Astrocyte (in vitro differentiated cells and primary cell): ENCODE measurements at regions not wholly inside any gene's neighbourhood (a gene's known extent, or its start where the extent isn't known, plus 50 kb on each side); places are given as distances from the start of the nearest gene placed in this dataset.

ENCODE experiments used
- DNase-seq: peaks from one replicate; pipeline ENCODE4 v3.0.0-alpha.2; 2010; ENCODE audit warnings: low read depth
- FAIRE-seq: peaks from 2 replicates; lab custom pipeline; 2011; peaks lifted over from hg19 to GRCh38; lab: Jason Lieb, UNC
- H2AFZ ChIP-seq: 2 replicates; pipeline ENCODE4 v1.6.0; 2012; ENCODE audit warnings: low read depth, low read length, inconsistent platforms
- H3K27ac ChIP-seq: 2 replicates; pipeline ENCODE4 v1.5.1; 2011; ENCODE audit warnings: low read depth, low read length, inconsistent platforms
- H3K27me3 ChIP-seq: 2 replicates; pipeline ENCODE4 v1.6.0; 2011; ENCODE audit warnings: low read length, inconsistent platforms; ENCODE audit not compliant: insufficient read depth
- H3K36me3 ChIP-seq: 2 replicates; pipeline ENCODE4 v1.5.1; 2011; ENCODE audit warnings: low read length, inconsistent platforms; ENCODE audit not compliant: insufficient read depth
- H3K4me1 ChIP-seq: 2 replicates; pipeline ENCODE4 v1.5.1; 2011; ENCODE audit warnings: low read length, inconsistent platforms; ENCODE audit not compliant: insufficient read depth
- H3K4me2 ChIP-seq: 2 replicates; pipeline ENCODE4 v1.6.0; 2012; ENCODE audit warnings: low read length, inconsistent platforms
- H3K4me3 ChIP-seq: 2 replicates; pipeline ENCODE4 v1.5.1; 2011; ENCODE audit warnings: low read depth, mild to moderate bottlenecking, low read length, inconsistent platforms; ENCODE audit not compliant: insufficient read depth
- H3K79me2 ChIP-seq: 2 replicates; pipeline ENCODE4 v1.6.0; 2012; ENCODE audit warnings: mild to moderate bottlenecking, low read length, inconsistent platforms; ENCODE audit not compliant: insufficient read depth
- H3K9ac ChIP-seq: 2 replicates; pipeline ENCODE4 v1.6.0; 2012; ENCODE audit warnings: mild to moderate bottlenecking, low read length, inconsistent platforms
- H3K9me3 ChIP-seq: 2 replicates; pipeline ENCODE4 v1.5.1; 2012; ENCODE audit warnings: low read depth, mild to moderate bottlenecking, low read length, inconsistent platforms; ENCODE audit not compliant: insufficient read depth
- H4K20me1 ChIP-seq: 2 replicates; pipeline ENCODE4 v1.6.0; 2012; ENCODE audit warnings: low read length, inconsistent platforms; ENCODE audit not compliant: insufficient read depth
- H3K27ac Mint-ChIP-seq: one replicate; pipeline ENCODE4 v1.8.0; 2021; ENCODE audit warnings: mild to moderate bottlenecking, mixed read lengths; ENCODE audit not compliant: unreplicated experiment
- H3K27me3 Mint-ChIP-seq: one replicate; pipeline ENCODE4 v1.8.0; 2021; ENCODE audit warnings: low read depth, mixed read lengths; ENCODE audit not compliant: unreplicated experiment
- H3K36me3 Mint-ChIP-seq: one replicate; pipeline ENCODE4 v1.8.0; 2021; ENCODE audit warnings: low read depth, mixed read lengths; ENCODE audit not compliant: unreplicated experiment
- H3K4me1 Mint-ChIP-seq: one replicate; pipeline ENCODE4 v1.8.0; 2021; ENCODE audit warnings: low read depth, mixed read lengths; ENCODE audit not compliant: unreplicated experiment
- H3K4me3 Mint-ChIP-seq: one replicate; pipeline ENCODE4 v1.8.0; 2021; ENCODE audit warnings: mild to moderate bottlenecking, moderate library complexity, mixed read lengths; ENCODE audit not compliant: unreplicated experiment
- H3K9me3 Mint-ChIP-seq: one replicate; pipeline ENCODE4 v1.8.0; 2021; ENCODE audit warnings: mild to moderate bottlenecking, mixed read lengths; ENCODE audit not compliant: unreplicated experiment
- CTCF ChIP-seq: IDR thresholded peaks from 2 replicates; pipeline ENCODE4 v1.5.1; 2011; ENCODE audit warnings: low read depth, mild to moderate bottlenecking, inconsistent platforms, low read length, moderate library complexity; ENCODE audit not compliant: insufficient read depth
- EZH2 ChIP-seq: IDR thresholded peaks from 2 replicates; pipeline ENCODE4 v1.6.1; 2012; ENCODE audit warnings: mild to moderate bottlenecking, low read length, inconsistent platforms; ENCODE audit not compliant: insufficient read depth

DNA sequence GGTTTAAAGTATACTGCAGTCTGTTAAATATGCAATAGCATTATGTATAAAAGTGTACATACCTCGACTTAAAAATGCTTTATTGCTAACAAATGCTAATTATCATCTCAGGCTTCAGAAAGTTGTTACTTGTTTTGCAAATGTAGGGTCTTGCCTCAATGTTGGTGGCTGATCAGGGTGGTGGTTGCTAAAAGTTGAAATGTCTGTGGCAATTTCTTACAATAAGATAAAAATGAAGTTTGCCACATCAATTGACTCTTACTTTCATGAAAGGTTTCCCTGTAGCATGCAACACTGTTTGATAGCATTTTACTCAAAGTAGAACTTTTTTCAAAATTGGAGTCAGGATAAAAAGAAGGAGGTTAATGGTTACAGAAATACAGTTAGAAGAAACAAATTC, 407.7 kb upstream of the OR4E1 start:
- Histone ChIP-seq H2AFZ (no peak overlapping the region), H3K79me2 (no peaks in the 10 kb centered on the region), H3K9me3 (no peaks in the 10 kb centered on the region), H3K4me1 (no peaks in the 10 kb centered on the region), H4K20me1 (no peaks in the 10 kb centered on the region), H3K9ac (no peak overlapping the region), H3K36me3 (no peaks in the 10 kb centered on the region), H3K4me2 (no peak overlapping the region), H3K27ac (no peak overlapping the region), H3K4me3 (no peak overlapping the region), H3K27me3 (no peaks in the 10 kb centered on the region)
- FAIRE-seq (no peak), DNase-seq (no peak)
- no peaks in the 10 kb centered on the region for H3K36me3 Mint-ChIP-seq
- H3K4me3 Mint-ChIP-seq = no peak overlapping the region
- H3K27ac Mint-ChIP-seq = no peak overlapping the region
- TF ChIP-seq CTCF = no peak
- no peak for TF ChIP-seq EZH2
- no peaks in the 10 kb centered on the region for H3K27me3 Mint-ChIP-seq
- H3K9me3 Mint-ChIP-seq = no peaks in the 10 kb centered on the region
- H3K4me1 Mint-ChIP-seq = peaks cover 10% of the 10 kb centered on the region

- TF ChIP-seq EZH2 (no peak), CTCF (no peak)
- no peaks in the 10 kb centered on the region for H4K20me1 ChIP-seq
- H3K27me3 Mint-ChIP-seq = no peaks in the 10 kb centered on the region
- DNase-seq (no peak), FAIRE-seq (no peak)
- no peaks in the 10 kb centered on the region for H3K9me3 Mint-ChIP-seq
- H3K9me3 ChIP-seq = no peaks in the 10 kb centered on the region
- no peak overlapping the region for H3K27ac Mint-ChIP-seq
- H3K4me3 Mint-ChIP-seq = no peak overlapping the region
- H3K36me3 Mint-ChIP-seq = no peaks in the 10 kb centered on the region
- H3K9ac ChIP-seq = no peak overlapping the region
- H2AFZ ChIP-seq = no peak overlapping the region
- no peak overlapping the region for H3K4me2 ChIP-seq
- no peak overlapping the region for H3K4me3 ChIP-seq
- no peaks in the 10 kb centered on the region for H3K36me3 ChIP-seq
- no peaks in the 10 kb centered on the region for H3K4me1 ChIP-seq
- H3K27me3 ChIP-seq = no peaks in the 10 kb centered on the region
- no peak overlapping the region for H3K27ac ChIP-seq
- peaks cover 13% of the 10 kb centered on the region for H3K4me1 Mint-ChIP-seq
- no peaks in the 10 kb centered on the region for H3K79me2 ChIP-seq
These were observed 406.1 kb upstream of the OR4E1 start for GRCh38 chr14:22079766-22080165.

GRCh38 chr14:22073801-22074200, 400.2 kb upstream of the OR4E1 start:
- H2AFZ ChIP-seq = no peak overlapping the region
- H3K27me3 ChIP-seq = no peaks in the 10 kb centered on the region
- H3K9me3 ChIP-seq = no peaks in the 10 kb centered on the region
- no peak for FAIRE-seq
- H4K20me1 ChIP-seq = no peaks in the 10 kb centered on the region
- no peak overlapping the region for H3K4me3 ChIP-seq
- no peak overlapping the region for H3K9ac ChIP-seq
- no peaks in the 10 kb centered on the region for H3K36me3 ChIP-seq
- H3K4me1 ChIP-seq = no peaks in the 10 kb centered on the region
- Mint-ChIP-seq H3K27me3 (peaks cover 5% of the 10 kb centered on the region), H3K4me3 (no peak overlapping the region), H3K9me3 (no peaks in the 10 kb centered on the region), H3K4me1 (peaks cover 13% of the 10 kb centered on the region), H3K36me3 (no peaks in the 10 kb centered on the region), H3K27ac (no peak overlapping the region)
- H3K4me2 ChIP-seq = no peak overlapping the region
- H3K27ac ChIP-seq = no peak overlapping the region
- TF ChIP-seq CTCF (no peak), EZH2 (no peak)
- DNase-seq = no peak
- no peaks in the 10 kb centered on the region for H3K79me2 ChIP-seq
